ENCODE measurements at regions not wholly inside any gene's neighbourhood (a gene's known extent, or its start where the extent isn't known, plus 50 kb on each side); places are given as distances from the start of the nearest gene placed in this dataset.
A peak's percentile ranks its signal among the peaks of the same experiment; 100 is the strongest.

GRCh38 chr6:27020553-27020880, 227.0 kb upstream of the PRSS16 start:
- WGBS (ENCODE audit: missing lambda C conversion rate): 79% methylated on average over 9 of the region's 9 CpGs
- CTCF ChIA-PET: interaction anchor here (0.9 to 1.1 kb wide), 2 partner anchors 95 to 413 kb away, joined by 3 to 4 read pairs; no protein-coding TSS in a partner anchor
- ATAC-seq: no peak

DNA sequence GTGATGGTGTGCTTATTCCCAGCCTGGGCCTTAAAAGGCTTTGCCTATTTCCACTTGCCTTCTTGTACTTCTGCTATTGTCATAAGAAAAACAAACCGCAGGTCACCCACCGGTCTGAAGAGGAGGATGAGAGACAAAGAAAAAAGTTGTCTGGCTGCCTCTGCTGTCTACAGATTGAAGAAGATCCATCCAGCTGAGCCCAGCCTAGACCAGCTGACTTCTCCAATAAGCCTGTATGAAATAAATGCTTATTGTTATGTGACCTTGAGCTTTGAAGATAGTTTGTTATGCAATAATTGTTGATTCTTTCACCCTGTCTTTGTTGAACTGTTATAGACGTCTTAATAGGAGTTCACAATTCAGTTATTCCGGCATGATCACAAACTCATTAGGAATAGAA, 223.8 kb upstream of the PRSS16 start:
- H3K4me1 ChIP-seq: peaks cover 4% of the 10 kb centered on the region; the same call in 1 of the 3 replicates
- no peak for TF ChIP-seq KDM5A (IDR thresholded peaks at IDR 0.05)
- TF ChIP-seq ZC3H11A (IDR thresholded peaks at IDR 0.05): no peak
- no peak for TF ChIP-seq PBX3 (IDR thresholded peaks at IDR 0.05)
- no peak for TF ChIP-seq SMC3 (IDR thresholded peaks at IDR 0.05)
- TF ChIP-seq FOXS1 (CRISPR knock-in tag; IDR thresholded peaks at IDR 0.05): no peak
- TF ChIP-seq RARB (CRISPR knock-in tag; IDR thresholded peaks at IDR 0.05): no peak
- TF ChIP-seq RCOR1 (IDR thresholded peaks at IDR 0.05; ENCODE audit: low read depth, low read length): no peak
- TF ChIP-seq HES2 (IDR thresholded peaks at IDR 0.05): no peak
- TF ChIP-seq POLR2AphosphoS2 (conservative IDR thresholded peaks at IDR 0.05; ENCODE audit: low read length): no peak
- TF ChIP-seq, protein P1, sequence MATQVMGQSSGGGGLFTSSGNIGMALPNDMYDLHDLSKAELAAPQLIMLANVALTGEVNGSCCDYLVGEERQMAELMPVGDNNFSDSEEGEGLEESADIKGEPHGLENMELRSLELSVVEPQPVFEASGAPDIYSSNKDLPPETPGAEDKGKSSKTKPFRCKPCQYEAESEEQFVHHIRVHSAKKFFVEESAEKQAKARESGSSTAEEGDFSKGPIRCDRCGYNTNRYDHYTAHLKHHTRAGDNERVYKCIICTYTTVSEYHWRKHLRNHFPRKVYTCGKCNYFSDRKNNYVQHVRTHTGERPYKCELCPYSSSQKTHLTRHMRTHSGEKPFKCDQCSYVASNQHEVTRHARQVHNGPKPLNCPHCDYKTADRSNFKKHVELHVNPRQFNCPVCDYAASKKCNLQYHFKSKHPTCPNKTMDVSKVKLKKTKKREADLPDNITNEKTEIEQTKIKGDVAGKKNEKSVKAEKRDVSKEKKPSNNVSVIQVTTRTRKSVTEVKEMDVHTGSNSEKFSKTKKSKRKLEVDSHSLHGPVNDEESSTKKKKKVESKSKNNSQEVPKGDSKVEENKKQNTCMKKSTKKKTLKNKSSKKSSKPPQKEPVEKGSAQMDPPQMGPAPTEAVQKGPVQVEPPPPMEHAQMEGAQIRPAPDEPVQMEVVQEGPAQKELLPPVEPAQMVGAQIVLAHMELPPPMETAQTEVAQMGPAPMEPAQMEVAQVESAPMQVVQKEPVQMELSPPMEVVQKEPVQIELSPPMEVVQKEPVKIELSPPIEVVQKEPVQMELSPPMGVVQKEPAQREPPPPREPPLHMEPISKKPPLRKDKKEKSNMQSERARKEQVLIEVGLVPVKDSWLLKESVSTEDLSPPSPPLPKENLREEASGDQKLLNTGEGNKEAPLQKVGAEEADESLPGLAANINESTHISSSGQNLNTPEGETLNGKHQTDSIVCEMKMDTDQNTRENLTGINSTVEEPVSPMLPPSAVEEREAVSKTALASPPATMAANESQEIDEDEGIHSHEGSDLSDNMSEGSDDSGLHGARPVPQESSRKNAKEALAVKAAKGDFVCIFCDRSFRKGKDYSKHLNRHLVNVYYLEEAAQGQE (IDR thresholded peaks at IDR 0.05): no peak
- TF ChIP-seq ZNF302 (CRISPR knock-in tag; IDR thresholded peaks at IDR 0.05): no peak
- no peak for TF ChIP-seq ZFP36 (IDR thresholded peaks at IDR 0.05; ENCODE audit: borderline replicate concordance, partially characterized antibody)
- no peak for TF ChIP-seq HEYL (CRISPR knock-in tag; IDR thresholded peaks at IDR 0.05)
- TF ChIP-seq, protein P2, sequence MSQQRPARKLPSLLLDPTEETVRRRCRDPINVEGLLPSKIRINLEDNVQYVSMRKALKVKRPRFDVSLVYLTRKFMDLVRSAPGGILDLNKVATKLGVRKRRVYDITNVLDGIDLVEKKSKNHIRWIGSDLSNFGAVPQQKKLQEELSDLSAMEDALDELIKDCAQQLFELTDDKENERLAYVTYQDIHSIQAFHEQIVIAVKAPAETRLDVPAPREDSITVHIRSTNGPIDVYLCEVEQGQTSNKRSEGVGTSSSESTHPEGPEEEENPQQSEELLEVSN (IDR thresholded peaks at IDR 0.05; ENCODE audit: borderline replicate concordance, low read depth): no peak
- no peak for TF ChIP-seq EHMT2 (IDR thresholded peaks at IDR 0.05; ENCODE audit: low read depth)
- no peak for TF ChIP-seq NPAS2 (CRISPR knock-in tag; IDR thresholded peaks at IDR 0.05; ENCODE audit: borderline replicate concordance)
- TF ChIP-seq, protein P3, sequence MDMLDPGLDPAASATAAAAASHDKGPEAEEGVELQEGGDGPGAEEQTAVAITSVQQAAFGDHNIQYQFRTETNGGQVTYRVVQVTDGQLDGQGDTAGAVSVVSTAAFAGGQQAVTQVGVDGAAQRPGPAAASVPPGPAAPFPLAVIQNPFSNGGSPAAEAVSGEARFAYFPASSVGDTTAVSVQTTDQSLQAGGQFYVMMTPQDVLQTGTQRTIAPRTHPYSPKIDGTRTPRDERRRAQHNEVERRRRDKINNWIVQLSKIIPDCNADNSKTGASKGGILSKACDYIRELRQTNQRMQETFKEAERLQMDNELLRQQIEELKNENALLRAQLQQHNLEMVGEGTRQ (IDR thresholded peaks at IDR 0.05): no peak
- TF ChIP-seq, protein P4, sequence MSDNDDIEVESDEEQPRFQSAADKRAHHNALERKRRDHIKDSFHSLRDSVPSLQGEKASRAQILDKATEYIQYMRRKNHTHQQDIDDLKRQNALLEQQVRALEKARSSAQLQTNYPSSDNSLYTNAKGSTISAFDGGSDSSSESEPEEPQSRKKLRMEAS (IDR thresholded peaks at IDR 0.05): no peak
- TF ChIP-seq ESRRA (IDR thresholded peaks at IDR 0.05; ENCODE audit: borderline replicate concordance, low read length): no peak
- TF ChIP-seq CEBPB (IDR thresholded peaks at IDR 0.05): no peak
- ChIA-PET CTCF (no interaction called here), POLR2A (no interaction called here)
- no peak for DNase-seq (ENCODE audit: low read depth in 1 of 2, low spot score in 1 of 2)
- WGBS (ENCODE audit: missing lambda C conversion rate): 82% methylated on average over 4 of the region's 4 CpGs
- H3K4me3 ChIP-seq: no peak overlapping the region
- H3K9me3 ChIP-seq: no peaks in the 10 kb centered on the region
- FAIRE-seq: no peak
- no peak overlapping the region for H3K4me2 ChIP-seq
- ATAC-seq: no peak
- no peak overlapping the region for H3K27ac ChIP-seq

More at GRCh38 chr6:27020553-27020880, 227.0 kb upstream of the PRSS16 start:
- TF ChIP-seq EHMT2 (IDR thresholded peaks at IDR 0.05; ENCODE audit: low read depth) (0 out of 2 replicates have a peak, but pooled peaks have one; percentile 32), TFCP2L1 (CRISPR knock-in tag; IDR thresholded peaks at IDR 0.05) (no peak)
- Histone ChIP-seq H3K4me2 (peak overlapping the region; percentile 95), H3K4me3 (peak overlapping the region; percentile 70), H3K4me1 (peaks cover 6% of the 10 kb centered on the region; the same call in 1 of the 3 replicates), H3K9me3 (no peaks in the 10 kb centered on the region), H3K27ac (peak overlapping the region; percentile 90 to 95; a peak in 5 of 6 replicates)
- FAIRE-seq (no peak), DNase-seq (ENCODE audit: low read depth in 1 of 2, low spot score in 1 of 2) (no peak)
- POLR2A ChIA-PET: no interaction called here

Data from A549 (cell line).